ENCODE measurements at regions not wholly inside any gene's neighbourhood (a gene's known extent, or its start where the extent isn't known, plus 50 kb on each side); places are given as distances from the start of the nearest gene placed in this dataset.

- no peak for DNase-seq (ENCODE audit: low spot score)
Measured at GRCh38 chr17:15039366-15039765, 225.8 kb downstream of the PMP22 start.

GRCh38 chr17:15038656-15039055 is 226.5 kb downstream of the PMP22 start:
- DNase-seq (ENCODE audit: low spot score) = peak; percentile 61

- no peak for DNase-seq (ENCODE audit: low spot score)
Measured at GRCh38 chr17:15036238-15036637, 228.9 kb downstream of the PMP22 start.

GRCh38 chr17:15031975-15032374 is 233.2 kb downstream of the PMP22 start:
- no peak for DNase-seq (ENCODE audit: low spot score)

GRCh38 chr17:15029469-15029868 is 235.7 kb downstream of the PMP22 start:
- no peak for DNase-seq (ENCODE audit: low spot score)

- DNase-seq (ENCODE audit: low spot score) = no peak
Measured at GRCh38 chr17:15027853-15028252, 237.3 kb downstream of the PMP22 start.

- no peak for DNase-seq (ENCODE audit: low spot score)
Measured at GRCh38 chr17:15026088-15026487, 239.0 kb downstream of the PMP22 start.

- DNase-seq (ENCODE audit: low spot score) = no peak
Measured at GRCh38 chr17:15023589-15024336, 241.4 kb downstream of the PMP22 start.

GRCh38 chr17:15019158-15019557 is 246.0 kb downstream of the PMP22 start:
- DNase-seq (ENCODE audit: low spot score) = no peak

GRCh38 chr17:15012351-15012980 is 252.7 kb downstream of the PMP22 start:
- no peak for DNase-seq (ENCODE audit: low spot score)

- DNase-seq (ENCODE audit: low spot score) = no peak
Measured at GRCh38 chr17:15009087-15009486, 256.0 kb downstream of the PMP22 start.

GRCh38 chr17:15007147-15007553 is 258.0 kb downstream of the PMP22 start:
- DNase-seq (ENCODE audit: low spot score) = no peak

GRCh38 chr17:15006421-15007128 is 258.6 kb downstream of the PMP22 start:
- no peak for DNase-seq (ENCODE audit: low spot score)

- no peak for DNase-seq (ENCODE audit: low spot score)
Measured at GRCh38 chr17:15000661-15001060, 264.5 kb downstream of the PMP22 start.

GRCh38 chr17:14997290-14997689 is 267.8 kb downstream of the PMP22 start:
- DNase-seq (ENCODE audit: low spot score) = no peak

- DNase-seq (ENCODE audit: low spot score) = no peak
Measured at GRCh38 chr17:14986127-14986526, 279.0 kb downstream of the PMP22 start.

GRCh38 chr17:14972844-14973243 is 292.3 kb downstream of the PMP22 start:
- no peak for DNase-seq (ENCODE audit: low spot score)

- DNase-seq (ENCODE audit: low spot score) = no peak
Measured at GRCh38 chr17:14971054-14971453, 294.1 kb downstream of the PMP22 start.

- no peak for DNase-seq (ENCODE audit: low spot score)
Measured at GRCh38 chr17:14959106-14959648, 305.9 kb downstream of the PMP22 start.

GRCh38 chr17:14953405-14953804 is 311.7 kb downstream of the PMP22 start:
- DNase-seq (ENCODE audit: low spot score) = no peak

GRCh38 chr17:14950686-14951085 is 314.4 kb downstream of the PMP22 start:
- no peak for DNase-seq (ENCODE audit: low spot score)

GRCh38 chr17:14950216-14950615 is 314.9 kb downstream of the PMP22 start:
- no peak for DNase-seq (ENCODE audit: low spot score)

- DNase-seq (ENCODE audit: low spot score) = no peak
Measured at GRCh38 chr17:14947671-14948070, 317.5 kb downstream of the PMP22 start.
